Common myeloid progenitor, CD34-positive (primary cell): ENCODE measurements at regions not wholly inside any gene's neighbourhood (a gene's known extent, or its start where the extent isn't known, plus 50 kb on each side); places are given as distances from the start of the nearest gene placed in this dataset.
A peak's percentile ranks its signal among the peaks of the same experiment; 100 is the strongest.

Experiments used
- CTCF ChIA-PET: fragments of 350-600 bp; sonication (Branson Sonifier 250); formaldehyde crosslinking; loops from one replicate; lab custom pipeline; 2021; ENCODE audit warnings: antibody characterized with exemption; lab: Charles Lee
- POLR2A ChIA-PET: fragments of 350-600 bp; sonication (Branson Sonifier 250); formaldehyde crosslinking; loops from one replicate; lab custom pipeline; 2021; ENCODE audit warnings: antibody characterized with exemption; lab: Charles Lee
- DNase-seq, 3 donors: peaks; one replicate each; pipeline versions ENCODE4 v3.0.0 to v3.0.0-alpha.2; 2013
- H3K27ac ChIP-seq, 2 experiments: 1 replicate in 1 of 2; 2 replicates in 1 of 2; pipeline ENCODE4 v1.7.0; 2013; ENCODE audit warnings: inconsistent platforms in 2 of 2, low read length in 2 of 2, mild to moderate bottlenecking in 2 of 2, low read depth in 1 of 2, moderate library complexity in 1 of 2; ENCODE audit not compliant: severe bottlenecking in 2 of 2, insufficient read depth in 1 of 2, poor library complexity in 1 of 2
- H3K27me3 ChIP-seq, 5 experiments: replicated peaks in 2 of 5; 1 replicate in 3 of 5; 2 replicates in 2 of 5; pipeline versions ENCODE4 v1.6.1 to v1.7.0; 2013; ENCODE audit warnings: low read length in 4 of 5, mild to moderate bottlenecking in 2 of 5, moderate library complexity in 2 of 5, inconsistent platforms in 1 of 5; ENCODE audit not compliant: insufficient read depth in 5 of 5, control insufficient read depth in 4 of 5
- H3K36me3 ChIP-seq, 4 experiments: 1 replicate in 2 of 4; 2 replicates in 2 of 4; pipeline versions ENCODE4 v1.6.1 to v1.7.0; 2013; ENCODE audit warnings: low read length in 3 of 4, control low read depth in 1 of 4, mild to moderate bottlenecking in 1 of 4; ENCODE audit not compliant: control insufficient read depth in 4 of 4, insufficient read depth in 4 of 4
- H3K4me1 ChIP-seq, 4 experiments: 1 replicate in 3 of 4; 2 replicates in 1 of 4; pipeline versions ENCODE4 v1.6.1 to v1.7.1; 2013; ENCODE audit warnings: low read length in 3 of 4, mild to moderate bottlenecking in 3 of 4, control low read depth in 1 of 4, inconsistent platforms in 1 of 4, moderate library complexity in 1 of 4; ENCODE audit not compliant: control insufficient read depth in 4 of 4, insufficient read depth in 4 of 4; ENCODE audit errors: control extremely low read depth in 1 of 4
- H3K4me3 ChIP-seq, 7 experiments: 1 replicate in 4 of 7; 2 replicates in 3 of 7; pipeline versions ENCODE4 v1.5.1 to v1.7.0; 2013; ENCODE audit warnings: mild to moderate bottlenecking in 7 of 7, low read length in 6 of 7, moderate library complexity in 6 of 7, inconsistent platforms in 2 of 7, low read depth in 2 of 7, control low read depth in 1 of 7; ENCODE audit not compliant: insufficient read depth in 4 of 7, control insufficient read depth in 1 of 7; ENCODE audit errors: extremely low read depth in 1 of 7
- H3K9me3 ChIP-seq, 5 experiments: 1 replicate in 4 of 5; 2 replicates in 1 of 5; pipeline versions ENCODE4 v1.6.1 to v1.7.1; 2013; ENCODE audit warnings: low read length in 4 of 5, mild to moderate bottlenecking in 2 of 5, inconsistent platforms in 1 of 5, low read depth in 1 of 5, moderate library complexity in 1 of 5; ENCODE audit not compliant: control insufficient read depth in 4 of 5, insufficient read depth in 2 of 5; ENCODE audit errors: control extremely low read depth in 1 of 5
- WGBS: methylation state at CpG from one replicate; pipeline ENCODE4 v1.1.5; 2013; ENCODE audit not compliant: insufficient coverage; 5-methylcytosine and 5-hydroxymethylcytosine counted together

DNA sequence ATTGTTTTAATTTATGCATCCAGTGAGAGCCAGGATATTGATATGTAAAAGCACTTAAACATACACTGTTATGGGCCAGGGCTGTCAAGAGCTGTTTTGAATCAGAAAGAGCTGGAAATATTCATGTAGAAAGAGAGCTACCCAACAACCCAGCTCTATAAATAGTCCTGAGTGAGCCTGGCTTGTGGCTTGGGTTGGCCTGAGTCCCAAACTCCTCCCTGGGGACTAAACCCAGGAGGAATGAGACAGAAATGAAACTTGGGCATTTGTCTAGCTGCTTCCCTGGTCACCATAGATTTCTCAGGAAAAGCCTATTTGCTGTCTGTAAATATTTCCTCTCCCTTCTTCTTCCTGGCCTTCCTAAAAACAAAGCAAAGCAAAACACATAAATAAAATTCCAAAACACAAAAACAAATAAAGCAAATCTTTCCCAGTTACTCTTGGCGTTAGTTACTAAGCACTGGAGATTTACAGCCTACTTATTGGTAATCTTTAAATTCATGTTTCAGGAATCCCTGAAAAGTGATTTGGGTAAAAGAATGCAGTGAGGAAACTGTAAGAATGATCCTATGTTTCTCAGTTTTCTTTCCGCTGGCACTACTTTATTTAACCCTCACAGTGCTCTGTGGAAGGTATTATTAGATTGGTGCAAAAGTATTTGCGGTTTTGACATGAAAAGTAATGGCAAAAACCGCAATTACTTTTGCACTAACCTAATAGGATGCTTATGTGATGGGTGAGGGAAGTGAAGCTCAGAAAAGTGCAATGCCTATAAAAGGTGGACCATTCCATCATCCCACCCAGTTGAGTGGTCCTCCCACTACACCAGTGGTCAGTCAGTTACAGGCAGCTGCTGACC, 111.8 kb downstream of the CARTPT start:
- WGBS = 100% methylated on average over 1 of the region's 4 CpGs
- CTCF ChIA-PET = interaction anchor here (1.1 kb wide), 1 partner anchor 8 kb away, joined by 3 read pairs; no protein-coding TSS in a partner anchor
- H3K4me1 ChIP-seq = peaks cover 0 to 13% (median 3%) of the 10 kb centered on the region in 4 experiments

DNA sequence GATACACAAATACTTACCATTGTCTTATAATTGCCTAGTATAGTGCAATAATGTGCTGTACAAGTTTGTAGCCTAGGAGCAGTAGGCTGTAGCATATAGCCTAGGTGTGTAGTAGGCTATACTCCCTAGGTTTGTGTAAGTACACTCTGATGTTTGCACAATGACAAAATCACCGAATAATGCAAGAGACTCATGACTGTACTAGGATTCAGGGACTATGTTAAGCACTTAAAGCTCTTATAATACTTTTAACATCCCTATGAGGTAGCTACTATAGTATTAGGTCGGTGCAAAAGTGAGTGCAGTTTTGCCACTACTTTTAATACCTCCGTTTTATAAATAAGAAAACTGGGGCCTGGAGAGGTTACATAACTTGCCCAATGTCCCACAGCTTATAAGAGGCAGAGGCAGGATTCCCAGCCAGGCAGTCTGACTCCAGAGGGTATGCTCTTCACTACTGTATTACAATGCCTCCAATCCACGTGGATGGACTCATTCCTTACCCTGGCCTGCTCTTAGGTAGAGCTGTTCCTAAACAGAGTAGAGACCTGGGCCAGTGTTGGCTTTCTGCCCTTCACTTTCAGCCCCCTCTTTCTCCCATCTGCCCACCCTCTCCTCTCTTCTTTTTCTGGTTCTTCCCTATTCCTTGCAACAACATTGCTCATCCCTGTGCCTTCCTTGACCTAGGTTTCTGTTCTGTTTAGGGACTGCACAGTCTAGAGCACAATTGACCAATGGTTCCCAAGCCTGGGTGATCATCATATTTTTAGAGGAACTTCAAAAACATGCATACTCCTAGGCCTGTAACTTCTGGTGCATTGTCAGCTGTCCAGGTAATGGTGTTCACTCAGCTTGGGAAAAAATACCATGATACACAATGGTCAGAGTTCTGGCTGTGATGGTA, 114.0 kb downstream of the CARTPT start:
- H3K4me1 ChIP-seq = peaks cover 0 to 13% (median 3%) of the 10 kb centered on the region in 4 experiments
- no peak overlapping the region for H3K27ac ChIP-seq
- POLR2A ChIA-PET = no interaction called here

More for the DNA sequence above, 111.8 kb downstream of the CARTPT start:
- no peak overlapping the region for H3K4me3 ChIP-seq
- POLR2A ChIA-PET = no interaction called here
- no peaks in the 10 kb centered on the region for H3K27me3 ChIP-seq
- DNase-seq = no peak
- peaks cover 0 to 33% (median 12%) of the 10 kb centered on the region in 5 experiments for H3K9me3 ChIP-seq
- no peak overlapping the region for H3K27ac ChIP-seq
- no peaks in the 10 kb centered on the region for H3K36me3 ChIP-seq

DNA sequence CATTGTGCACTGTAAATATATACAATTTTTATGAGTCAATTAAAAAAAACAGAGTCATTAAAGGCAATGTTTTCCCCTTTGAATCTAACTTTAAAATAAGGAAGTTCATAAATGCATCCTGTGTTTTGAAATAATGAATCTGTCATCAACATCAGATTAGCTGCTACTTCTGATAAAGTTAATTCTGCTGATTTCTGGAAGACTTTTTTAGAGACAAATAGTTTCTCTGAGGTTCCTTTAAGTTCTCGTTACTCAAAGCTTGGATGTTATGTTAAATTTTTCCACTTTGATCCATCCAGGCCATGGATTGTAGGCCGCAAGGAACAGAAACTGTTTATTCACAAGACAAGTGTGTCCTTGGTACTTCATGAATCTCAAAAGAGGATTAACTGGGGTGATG, 115.5 kb downstream of the CARTPT start:
- Histone ChIP-seq H3K27me3 (no peaks in the 10 kb centered on the region), H3K27ac (no peak overlapping the region), H3K9me3 (peaks cover 0 to 6% (median 0%) of the 10 kb centered on the region in 5 experiments), H3K36me3 (no peaks in the 10 kb centered on the region), H3K4me3 (no peak overlapping the region), H3K4me1 (peaks cover 0 to 8% (median 3%) of the 10 kb centered on the region in 4 experiments)
- DNase-seq = peak; percentile 2 to 56 (median 36)
- WGBS = no CpG with 5 or more reads among the region's 2 CpGs
- CTCF ChIA-PET = no interaction called here
- POLR2A ChIA-PET = no interaction called here

More for the DNA sequence above, 114.0 kb downstream of the CARTPT start:
- peaks cover 0 to 14% (median under 1%) of the 10 kb centered on the region in 5 experiments for H3K9me3 ChIP-seq
- DNase-seq = no peak
- H3K36me3 ChIP-seq = no peaks in the 10 kb centered on the region
- 100% methylated on average over 2 of the region's 4 CpGs for WGBS
- no peaks in the 10 kb centered on the region for H3K27me3 ChIP-seq
- no peak overlapping the region for H3K4me3 ChIP-seq
- CTCF ChIA-PET = no interaction called here

DNA sequence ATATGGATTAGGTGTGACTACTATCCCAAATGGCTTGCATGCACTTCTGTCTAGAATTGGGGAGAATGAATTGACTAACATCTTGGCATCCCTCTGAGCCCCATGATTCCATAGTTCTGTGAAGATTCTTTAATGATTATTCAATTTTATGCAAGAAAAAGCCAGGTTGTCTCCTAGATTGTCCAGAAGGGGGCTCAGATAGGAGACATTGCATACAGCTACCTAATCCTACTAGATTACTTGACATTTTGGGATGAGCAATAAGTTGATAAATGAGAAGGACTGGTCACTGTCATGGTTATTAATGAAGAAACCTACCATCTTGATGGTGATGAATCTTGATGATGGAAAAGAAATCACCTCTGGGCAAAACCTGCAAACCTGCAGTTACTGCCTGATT, 117.0 kb downstream of the CARTPT start:
- Histone ChIP-seq H3K4me3 (no peak overlapping the region), H3K36me3 (no peaks in the 10 kb centered on the region), H3K9me3 (peaks cover 0 to 6% (median 0%) of the 10 kb centered on the region in 5 experiments), H3K4me1 (peaks cover 0 to 8% (median 3%) of the 10 kb centered on the region in 4 experiments), H3K27me3 (no peaks in the 10 kb centered on the region), H3K27ac (no peak overlapping the region)
- ChIA-PET CTCF (no interaction called here), POLR2A (no interaction called here)
- no peak for DNase-seq

DNA sequence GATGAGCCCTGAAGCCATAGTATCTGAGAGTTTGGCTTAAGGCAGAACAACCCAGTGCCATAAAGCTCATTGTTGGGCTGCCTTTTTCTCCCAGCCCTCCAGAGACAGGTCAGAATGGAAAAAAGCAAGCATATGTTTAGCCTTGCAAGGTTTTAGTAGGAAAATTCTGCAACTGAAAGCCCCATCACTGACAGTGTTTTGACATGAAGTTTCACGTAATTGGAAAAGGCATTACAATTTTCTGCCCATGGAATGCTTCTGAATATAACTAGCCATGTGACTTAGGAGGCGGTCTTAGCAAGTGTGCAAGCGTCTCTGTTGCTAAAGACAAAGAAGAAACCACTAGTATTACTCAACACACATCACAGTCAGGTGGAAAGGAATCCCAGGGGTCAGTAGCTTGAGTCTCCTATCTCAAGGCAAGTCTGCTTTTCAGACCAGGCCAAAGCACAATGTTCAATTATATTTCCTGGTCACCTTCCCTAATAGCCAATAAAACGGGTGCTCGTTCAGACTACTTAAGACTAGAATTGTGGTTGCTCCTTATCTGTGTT, 117.6 kb downstream of the CARTPT start:
- no peaks in the 10 kb centered on the region for H3K36me3 ChIP-seq
- peaks cover 0 to 2% (median 0%) of the 10 kb centered on the region in 5 experiments for H3K9me3 ChIP-seq
- 100% methylated on average over 1 of the region's 5 CpGs for WGBS
- H3K4me1 ChIP-seq = peaks cover 0 to 8% (median 3%) of the 10 kb centered on the region in 4 experiments
- CTCF ChIA-PET = no interaction called here
- POLR2A ChIA-PET = no interaction called here
- H3K27me3 ChIP-seq = no peaks in the 10 kb centered on the region
- H3K27ac ChIP-seq = no peak overlapping the region
- H3K4me3 ChIP-seq = no peak overlapping the region
- DNase-seq = no peak

DNA sequence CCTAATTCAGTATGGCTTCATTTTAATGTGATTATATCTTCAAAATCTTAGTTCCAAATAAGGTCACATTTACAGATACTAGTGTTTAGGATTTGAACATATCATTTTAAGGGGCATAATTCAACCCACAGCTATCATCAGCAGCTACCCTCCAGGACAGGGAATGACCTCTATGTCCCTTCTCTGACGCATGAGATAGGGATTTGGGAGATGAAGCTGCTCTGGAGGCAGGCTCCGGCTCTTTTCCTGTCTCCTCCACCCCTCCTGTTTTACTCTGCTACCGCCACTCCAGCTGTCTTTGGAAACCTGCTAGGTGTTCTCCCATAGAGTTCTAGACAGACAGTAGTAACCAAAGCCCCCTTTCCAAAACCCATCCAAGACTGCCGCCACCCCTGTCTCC, 119.2 kb downstream of the CARTPT start:
- H3K9me3 ChIP-seq = no peaks in the 10 kb centered on the region
- no peak overlapping the region for H3K27ac ChIP-seq
- ChIA-PET CTCF (no interaction called here), POLR2A (no interaction called here)
- no peak overlapping the region for H3K4me3 ChIP-seq
- H3K4me1 ChIP-seq = peaks cover 0 to 8% (median 3%) of the 10 kb centered on the region in 4 experiments
- WGBS = 100% methylated on average over 4 of the region's 4 CpGs
- DNase-seq = no peak
- H3K36me3 ChIP-seq = no peaks in the 10 kb centered on the region
- peaks cover 0 to 1% (median 0%) of the 10 kb centered on the region in 5 experiments for H3K27me3 ChIP-seq
